ENCODE measurements at regions not wholly inside any gene's neighbourhood (a gene's known extent, or its start where the extent isn't known, plus 50 kb on each side); places are given as distances from the start of the nearest gene placed in this dataset.

GRCh38 chr13:94764576-94765321 lies 52.4 kb upstream of the SOX21 start:
- no peak for DNase-seq (ENCODE audit: low read depth)

More at GRCh38 chr13:94764576-94765321, 52.4 kb upstream of the SOX21 start:
- H3K4me3 ChIP-seq (ENCODE audit: low read depth, low read length) = no peak overlapping the region
